SK-N-SH (cell line): ENCODE measurements at regions not wholly inside any gene's neighbourhood (a gene's known extent, or its start where the extent isn't known, plus 50 kb on each side); places are given as distances from the start of the nearest gene placed in this dataset.
"Not testable (repeated sequence)": the region's sequence is repeated elsewhere in the genome, so short reads cannot be mapped to it uniquely, and the experiment has no call there.

Source experiments
- CTCF ChIA-PET: fragments of 300-600, 350-600 bp; formaldehyde crosslinking; extraction: SDS; loops from one replicate; lab custom pipeline; 2021; lab: Yijun Ruan, JAX
- POLR2A ChIA-PET: fragments of 350-600 bp; sonication (Branson Sonifier 250); formaldehyde crosslinking; extraction: SDS; loops from one replicate; lab custom pipeline; 2020; ENCODE audit warnings: antibody characterized with exemption, inconsistent platforms; lab: Yijun Ruan, JAX
- DNase-seq: peaks from one replicate; pipeline ENCODE4 v3.0.0; 2012
- H2AFZ ChIP-seq: fragments of 200-600 bp; sonication (generic); 2 replicates; pipeline ENCODE4 v1.8.1; 2016; ENCODE audit warnings: antibody characterized with exemption, mild to moderate bottlenecking, low read depth
- H3F3A ChIP-seq: fragments of 200-600 bp; sonication (generic); replicated peaks from 2 replicates; pipeline ENCODE3; 2016; ENCODE audit warnings: antibody characterized with exemption, mild to moderate bottlenecking; ENCODE audit not compliant: insufficient read depth
- H3K27ac ChIP-seq, 2 experiments: fragments of 200-500 bp in 1 of 2; fragments of 200-600 bp in 1 of 2; sonication (Bioruptor generic) in 1 of 2; sonication (generic), shearing (Covaris generic) in 1 of 2; 2 replicates each; pipeline versions ENCODE4 v1.5.1 to v1.6.1; 2014 to 2016; ENCODE audit warnings: low read depth in 2 of 2, inconsistent platforms in 1 of 2, low read length in 1 of 2, mild to moderate bottlenecking in 1 of 2, mixed read lengths in 1 of 2
- H3K27me3 ChIP-seq: fragments of 200-600 bp; sonication (generic), shearing (Covaris generic); 2 replicates; pipeline ENCODE4 v1.6.1; 2016; ENCODE audit warnings: mixed run types; ENCODE audit not compliant: insufficient read depth
- H3K36me3 ChIP-seq, 2 experiments: fragments of 200-500 bp in 1 of 2; fragments of 200-600 bp in 1 of 2; sonication (Bioruptor generic) in 1 of 2; sonication (generic) in 1 of 2; replicated peaks in 1 of 2; 2 replicates each; pipeline versions ENCODE3 to v1.5.1; 2014 to 2016; ENCODE audit warnings: low read length in 1 of 2, mild to moderate bottlenecking in 1 of 2; ENCODE audit not compliant: insufficient read depth in 2 of 2, control insufficient read depth in 1 of 2
- H3K4me1 ChIP-seq, 2 experiments: fragments of 200-500 bp in 1 of 2; fragments of 200-600 bp in 1 of 2; sonication (Bioruptor generic) in 1 of 2; sonication (generic), shearing (Covaris generic) in 1 of 2; 2 replicates each; pipeline versions ENCODE4 v1.5.1 to v1.6.1; 2014 to 2016; ENCODE audit warnings: low read depth in 1 of 2, low read length in 1 of 2, mixed run types in 1 of 2; ENCODE audit not compliant: insufficient read depth in 2 of 2, control insufficient read depth in 1 of 2
- H3K4me2 ChIP-seq: fragments of 200-600 bp; sonication (generic), shearing (Covaris generic); 2 replicates; pipeline ENCODE4 v1.6.1; 2017; ENCODE audit warnings: mixed run types
- H3K4me3 ChIP-seq, 2 experiments: fragments of 200-500 bp in 1 of 2; fragments of 200-600 bp in 1 of 2; sonication (Bioruptor generic) in 1 of 2; sonication (generic), shearing (Covaris generic) in 1 of 2; 2 replicates each; pipeline versions ENCODE4 v1.5.1 to v1.8.1; 2014 to 2016; ENCODE audit warnings: low read depth in 2 of 2, inconsistent platforms in 1 of 2, low read length in 1 of 2, mild to moderate bottlenecking in 1 of 2, mixed read lengths in 1 of 2, moderate library complexity in 1 of 2
- H3K79me2 ChIP-seq: fragments of 200-600 bp; sonication (generic); 2 replicates; pipeline ENCODE4 v1.8.1; 2017; ENCODE audit warnings: mild to moderate bottlenecking; ENCODE audit not compliant: insufficient read depth
- H3K9ac ChIP-seq: fragments of 200-600 bp; sonication (generic); 2 replicates; pipeline ENCODE4 v1.6.1; 2017; ENCODE audit warnings: mixed run types
- H3K9me2 ChIP-seq: fragments of 200-600 bp; sonication (generic); 2 replicates; pipeline ENCODE4 v1.6.1; 2017; ENCODE audit warnings: mixed run types
- H3K9me3 ChIP-seq: fragments of 200-600 bp; sonication (generic); 2 replicates; pipeline ENCODE4 v1.6.1; 2017; ENCODE audit warnings: mixed run types, mild to moderate bottlenecking, moderate library complexity
- H4K20me1 ChIP-seq: fragments of 200-600 bp; sonication (generic); 2 replicates; pipeline ENCODE4 v1.6.1; 2017; ENCODE audit warnings: mild to moderate bottlenecking, mixed run types; ENCODE audit not compliant: insufficient read depth
- CHD2 ChIP-seq: fragments of 150-350 bp; IDR thresholded peaks from 2 replicates; pipeline ENCODE4 v1.6.1; 2018; ENCODE audit warnings: low read length; ENCODE audit not compliant: partially characterized antibody
- FOXM1 ChIP-seq: IDR thresholded peaks from 2 replicates; pipeline ENCODE4 v1.4.0; 2012; ENCODE audit warnings: low read depth, mild to moderate bottlenecking
- TEAD4 ChIP-seq: IDR thresholded peaks from 2 replicates; pipeline ENCODE4 v1.4.0; 2012; ENCODE audit warnings: mild to moderate bottlenecking, borderline replicate concordance; ENCODE audit not compliant: insufficient read depth
- WGBS: methylation state at CpG from one replicate; pipeline ENCODE4 v1.1.6; 2017; ENCODE audit warnings: low lambda C conversion rate; 5-methylcytosine and 5-hydroxymethylcytosine counted together
- TF ChIP-seq, protein P1 (sequence below): fragments of 150-350 bp; IDR thresholded peaks from 2 replicates; pipeline ENCODE4 v1.6.1; 2017; ENCODE audit warnings: antibody characterized with exemption, low read length, low read depth, borderline replicate concordance

DNA sequence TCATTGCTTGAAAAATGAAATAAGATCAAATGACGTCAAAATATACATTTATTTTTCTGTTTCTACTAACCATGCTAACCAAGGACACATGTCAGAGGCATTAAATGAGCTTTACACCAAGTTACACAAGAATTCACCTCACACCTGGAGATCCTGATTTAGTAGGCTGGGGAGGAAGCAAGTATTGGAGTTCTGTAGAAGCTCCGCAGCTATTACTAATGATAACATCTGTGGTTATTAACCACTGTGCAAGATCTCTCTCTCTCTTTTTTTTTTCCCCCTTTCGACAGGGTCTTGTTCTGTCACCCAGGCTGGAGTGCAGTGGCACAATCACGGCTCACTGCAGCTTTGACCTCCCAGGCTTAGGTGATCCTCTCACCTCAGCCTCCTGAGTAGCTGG, 104.0 kb downstream of the ZNF22 start:
- H3F3A ChIP-seq: no peaks in the 10 kb centered on the region
- H3K36me3 ChIP-seq: no peaks in the 10 kb centered on the region
- H3K79me2 ChIP-seq: no peaks in the 10 kb centered on the region
- H3K9ac ChIP-seq: no peak overlapping the region
- no peaks in the 10 kb centered on the region for H4K20me1 ChIP-seq
- no peak overlapping the region for H3K4me3 ChIP-seq
- no peak overlapping the region for H2AFZ ChIP-seq
- TF ChIP-seq CHD2 (no peak), FOXM1 (no peak)
- TF ChIP-seq, protein P1, sequence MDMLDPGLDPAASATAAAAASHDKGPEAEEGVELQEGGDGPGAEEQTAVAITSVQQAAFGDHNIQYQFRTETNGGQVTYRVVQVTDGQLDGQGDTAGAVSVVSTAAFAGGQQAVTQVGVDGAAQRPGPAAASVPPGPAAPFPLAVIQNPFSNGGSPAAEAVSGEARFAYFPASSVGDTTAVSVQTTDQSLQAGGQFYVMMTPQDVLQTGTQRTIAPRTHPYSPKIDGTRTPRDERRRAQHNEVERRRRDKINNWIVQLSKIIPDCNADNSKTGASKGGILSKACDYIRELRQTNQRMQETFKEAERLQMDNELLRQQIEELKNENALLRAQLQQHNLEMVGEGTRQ: no peak
- no peaks in the 10 kb centered on the region for H3K4me1 ChIP-seq
- no peak overlapping the region for H3K4me2 ChIP-seq
- H3K27me3 ChIP-seq: peaks cover 6% of the 10 kb centered on the region; the same call in 1 of the 2 replicates
- H3K9me2 ChIP-seq: no peaks in the 10 kb centered on the region
- DNase-seq: no peak
- CTCF ChIA-PET: no interaction called here
- no peaks in the 10 kb centered on the region for H3K9me3 ChIP-seq
- POLR2A ChIA-PET: no interaction called here
- H3K27ac ChIP-seq: no peak overlapping the region
- WGBS: 4% methylated on average over 4 of the region's 4 CpGs

DNA sequence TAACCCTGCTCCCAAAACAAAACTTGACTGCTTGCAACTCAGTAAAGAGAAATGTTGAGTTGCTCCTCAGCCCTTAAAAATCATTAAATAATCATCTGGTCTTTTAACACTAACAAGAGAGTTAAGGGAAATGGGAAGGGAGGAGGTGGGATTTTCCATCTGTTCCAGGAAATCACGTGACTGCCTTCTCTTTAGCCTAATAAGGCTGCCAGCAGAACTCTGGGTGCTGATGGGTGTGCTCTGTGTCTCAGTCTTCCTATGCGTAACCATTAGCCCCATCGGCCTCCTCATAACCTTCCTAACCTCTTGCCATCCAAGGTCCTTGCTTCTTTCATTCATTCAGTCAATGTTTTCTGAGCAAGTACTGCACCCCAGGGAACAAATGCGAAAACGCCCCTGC, 104.6 kb downstream of the ZNF22 start:
- H3F3A ChIP-seq, H3K9me3 ChIP-seq, H4K20me1 ChIP-seq, H3K9ac ChIP-seq, H3K27ac ChIP-seq, H2AFZ ChIP-seq, H3K4me3 ChIP-seq, H3K4me2 ChIP-seq, CTCF ChIA-PET, H3K36me3 ChIP-seq, H3K79me2 ChIP-seq, H3K27me3 ChIP-seq, POLR2A ChIA-PET, H3K9me2 ChIP-seq, DNase-seq, H3K4me1 ChIP-seq: not testable (repeated sequence)
- under 1% methylated on average over 5 of the region's 5 CpGs for WGBS

DNA sequence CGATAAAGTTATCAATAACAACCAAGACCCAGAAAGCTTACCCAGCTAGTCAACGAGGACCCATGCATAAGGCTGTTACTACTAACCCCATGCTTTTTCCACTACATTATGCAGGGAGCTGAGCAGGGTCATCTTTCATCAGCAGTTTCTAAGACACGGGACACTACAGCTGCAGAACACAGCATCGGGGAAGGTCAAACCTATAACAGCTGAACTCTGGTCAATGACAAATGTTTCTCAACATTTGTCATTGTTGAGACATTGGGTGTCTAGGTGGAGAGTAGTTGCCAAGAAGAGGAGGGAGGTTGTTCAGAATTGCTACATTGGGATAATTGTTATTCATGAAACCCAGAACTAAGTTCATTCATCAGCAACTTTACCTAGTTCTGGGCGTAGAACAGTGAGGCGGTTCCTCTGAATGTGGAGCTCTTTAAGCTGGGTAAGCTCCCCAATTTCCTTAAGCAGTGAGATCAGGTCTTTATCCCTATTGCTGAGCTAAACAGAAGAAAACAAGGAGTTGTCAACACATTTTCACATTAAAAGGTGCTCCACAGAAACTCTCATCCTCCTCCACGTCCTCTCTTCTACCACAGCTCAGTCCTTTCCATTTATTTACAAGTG, 105.6 kb downstream of the ZNF22 start:
- Histone ChIP-seq H3K27ac (no peak overlapping the region), H3K79me2 (no peaks in the 10 kb centered on the region), H2AFZ (no peak overlapping the region), H4K20me1 (no peaks in the 10 kb centered on the region), H3K36me3 (no peaks in the 10 kb centered on the region), H3F3A (no peaks in the 10 kb centered on the region), H3K9me3 (no peaks in the 10 kb centered on the region)
- WGBS: 5% methylated on average over 7 of the region's 7 CpGs
- DNase-seq: no peak
- CTCF ChIA-PET: interaction anchor here (0.7 kb wide), 1 partner anchor 27 kb away, joined by 3 read pairs; no protein-coding TSS in a partner anchor
- TF ChIP-seq TEAD4: no peak
- TF ChIP-seq, all 33 proteins: peak for 0
- Histone ChIP-seq H3K9ac (no peak overlapping the region), H3K9me2 (no peaks in the 10 kb centered on the region), H3K27me3 (no peaks in the 10 kb centered on the region; the same call in 1 of the 2 replicates), H3K4me3 (no peak overlapping the region), H3K4me1 (no peaks in the 10 kb centered on the region), H3K4me2 (no peak overlapping the region)
- POLR2A ChIA-PET: no interaction called here
